HEK293 (cell line): ENCODE measurements at regions not wholly inside any gene's neighbourhood (a gene's known extent, or its start where the extent isn't known, plus 50 kb on each side); places are given as distances from the start of the nearest gene placed in this dataset.

ENCODE experiments used
- CTCF ChIA-PET: fragments of 350-600 bp; formaldehyde crosslinking; extraction: SDS; loops from one replicate; lab custom pipeline; 2021; ENCODE audit warnings: antibody characterized with exemption; lab: Yijun Ruan, JAX
- POLR2A ChIA-PET: fragments of 300-600 bp; formaldehyde crosslinking; extraction: SDS; loops from one replicate; lab custom pipeline; 2020; ENCODE audit warnings: antibody characterized with exemption, inconsistent platforms; lab: Yijun Ruan, JAX
- H3K27ac ChIP-seq: fragments of 200-500 bp; sonication (Bioruptor generic); 2 replicates; pipeline ENCODE4 v1.5.1; 2014; ENCODE audit warnings: low read depth, low read length, control low read depth, inconsistent platforms; ENCODE audit errors: extremely low read depth
- H3K36me3 ChIP-seq, 2 experiments: fragments of 200-500 bp in 1 of 2; sonication (Bioruptor generic) in 1 of 2; 1 replicate in 1 of 2; 2 replicates in 1 of 2; pipeline ENCODE4 v1.5.1; 2014 to 2017; ENCODE audit warnings: inconsistent platforms in 2 of 2, low read length in 2 of 2; ENCODE audit not compliant: control insufficient read depth in 2 of 2, insufficient read depth in 1 of 2
- H3K4me1 ChIP-seq: fragments of 200-500 bp; sonication (Bioruptor generic); 2 replicates; pipeline ENCODE4 v1.5.1; 2014; ENCODE audit warnings: mild to moderate bottlenecking, low read length, inconsistent platforms; ENCODE audit not compliant: control insufficient read depth, insufficient read depth
- H3K4me3 ChIP-seq: 2 replicates; pipeline ENCODE4 v1.5.1; 2011; ENCODE audit warnings: low read depth, mild to moderate bottlenecking, control low read depth, low read length, moderate library complexity
- H3K9me3 ChIP-seq: fragments of 200-500 bp; sonication (Bioruptor generic); 2 replicates; pipeline ENCODE4 v1.5.1; 2014; ENCODE audit warnings: low read depth, low read length, inconsistent platforms; ENCODE audit not compliant: control insufficient read depth, insufficient read depth
- AEBP2 ChIP-seq: fragments of 450-650 bp; formaldehyde crosslinking; IDR thresholded peaks from 2 replicates; pipeline ENCODE4 v1.5.1; 2016; ENCODE audit warnings: missing biosample characterization, missing genetic modification characterization, borderline replicate concordance
- OSR2 ChIP-seq: fragments of 450-650 bp; formaldehyde crosslinking; IDR thresholded peaks from 2 replicates; pipeline ENCODE4 v1.5.1; 2016; ENCODE audit warnings: missing biosample characterization, missing genetic modification characterization
- PBX3 ChIP-seq: sonication (generic); formaldehyde crosslinking; IDR thresholded peaks from 2 replicates; pipeline ENCODE4 v1.8.1; 2022; ENCODE audit warnings: mild to moderate bottlenecking, moderate library complexity, missing genetic modification reagents
- TCF7L2 ChIP-seq: IDR thresholded peaks from 2 replicates; pipeline ENCODE4 v1.6.1; 2011; ENCODE audit warnings: low read depth, mild to moderate bottlenecking, inconsistent platforms, low read length, moderate library complexity, borderline replicate concordance
- ZNF16 ChIP-seq: fragments of 450-650 bp; formaldehyde crosslinking; IDR thresholded peaks from 2 replicates; pipeline ENCODE4 v1.5.1; 2016; ENCODE audit warnings: low read depth, missing biosample characterization, missing genetic modification characterization
- ZNF174 ChIP-seq: fragments of 450-650 bp; formaldehyde crosslinking; IDR thresholded peaks from 2 replicates; pipeline ENCODE4 v1.5.0; 2017; ENCODE audit warnings: missing biosample characterization, mild to moderate bottlenecking, missing genetic modification characterization
- ZNF274 ChIP-seq, 2 experiments: fragments of 200-500 bp in 1 of 2; fragments of 450-650 bp in 1 of 2; sonication (Bioruptor generic) in 1 of 2; formaldehyde crosslinking in 1 of 2; IDR thresholded peaks; 2 replicates each; pipeline versions ENCODE4 v1.5.1 to v1.6.1; 2014 to 2016; ENCODE audit warnings: borderline replicate concordance in 1 of 2, inconsistent platforms in 1 of 2, low read length in 1 of 2, missing biosample characterization in 1 of 2, missing genetic modification characterization in 1 of 2
- ZNF280C ChIP-seq: fragments of 450-650 bp; formaldehyde crosslinking; IDR thresholded peaks from 2 replicates; pipeline ENCODE4 v1.5.1; 2016; ENCODE audit warnings: missing biosample characterization, missing genetic modification characterization
- ZNF341 ChIP-seq: fragments of 450-650 bp; formaldehyde crosslinking; IDR thresholded peaks from 2 replicates; pipeline ENCODE4; 2016; ENCODE audit warnings: low read depth, missing biosample characterization, missing genetic modification characterization
- ZNF423 ChIP-seq: fragments of 450-650 bp; formaldehyde crosslinking; IDR thresholded peaks from 2 replicates; pipeline ENCODE4 v1.5.1; 2016; ENCODE audit warnings: missing biosample characterization, missing genetic modification characterization
- ZNF48 ChIP-seq: fragments of 450-650 bp; formaldehyde crosslinking; IDR thresholded peaks from 2 replicates; pipeline ENCODE4 v1.5.1; 2016; ENCODE audit warnings: missing biosample characterization, missing genetic modification characterization
- ZNF629 ChIP-seq: fragments of 450-650 bp; formaldehyde crosslinking; IDR thresholded peaks from 2 replicates; pipeline ENCODE4 v1.5.1; 2017; ENCODE audit warnings: missing biosample characterization, missing genetic modification characterization
- ZNF704 ChIP-seq: fragments of 450-650 bp; formaldehyde crosslinking; IDR thresholded peaks from 2 replicates; pipeline ENCODE4 v1.5.1; 2016; ENCODE audit warnings: missing biosample characterization, missing genetic modification characterization
- ZNF747 ChIP-seq: fragments of 450-650 bp; formaldehyde crosslinking; IDR thresholded peaks from 2 replicates; pipeline ENCODE4 v1.5.1; 2016; ENCODE audit warnings: missing biosample characterization, missing genetic modification characterization
- ZNF830 ChIP-seq: fragments of 450-650 bp; IDR thresholded peaks from 2 replicates; pipeline ENCODE4 v1.5.0; 2018; ENCODE audit warnings: missing biosample characterization, missing genetic modification characterization, low read depth, mild to moderate bottlenecking, moderate library complexity
- ZNF843 ChIP-seq: fragments of 450-650 bp; formaldehyde crosslinking; IDR thresholded peaks from 2 replicates; pipeline ENCODE4 v1.5.1; 2016; ENCODE audit warnings: missing biosample characterization, missing genetic modification characterization
- TF ChIP-seq, protein P1 (sequence below): fragments of 450-650 bp; formaldehyde crosslinking; IDR thresholded peaks from 2 replicates; pipeline ENCODE4 v1.5.0; 2017; ENCODE audit warnings: missing biosample characterization, missing genetic modification characterization, borderline replicate concordance

DNA sequence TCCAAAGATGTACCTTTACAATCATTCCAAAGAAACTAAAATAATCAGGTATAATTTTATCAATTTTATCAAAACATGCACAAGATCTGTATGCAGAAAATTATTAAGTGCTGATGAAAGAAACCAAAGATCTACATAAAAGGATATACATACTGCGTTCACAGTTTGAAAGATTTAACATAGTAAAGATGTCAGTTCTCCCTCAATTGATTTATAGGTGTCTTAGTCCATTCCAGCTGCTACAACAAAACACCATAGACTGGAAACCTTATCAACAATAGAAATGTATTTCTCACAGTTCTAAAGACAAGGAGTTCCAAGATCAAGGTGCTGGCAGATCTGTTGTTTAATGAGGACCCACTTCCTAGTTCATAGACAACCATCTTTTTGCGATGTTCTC, 189.0 kb upstream of the CCDC54 start:
- no peaks in the 10 kb centered on the region for H3K36me3 ChIP-seq
- ChIA-PET POLR2A (no interaction called here), CTCF (interaction anchor here (1.0 kb wide), 1 partner anchor 9 kb away, joined by 3 read pairs; no protein-coding TSS in a partner anchor)
- TF ChIP-seq ZNF830 (no peak), ZNF843 (no peak), OSR2 (tag by site-specific recombination) (no peak)
- H3K9me3 ChIP-seq = no peaks in the 10 kb centered on the region
- H3K27ac ChIP-seq = no peak overlapping the region
- no peaks in the 10 kb centered on the region for H3K4me1 ChIP-seq
- no peak overlapping the region for H3K4me3 ChIP-seq

- no peaks in the 10 kb centered on the region for H3K4me1 ChIP-seq
- no peak overlapping the region for H3K27ac ChIP-seq
- H3K4me3 ChIP-seq = no peak overlapping the region
- H3K36me3 ChIP-seq = no peaks in the 10 kb centered on the region
- no peaks in the 10 kb centered on the region for H3K9me3 ChIP-seq
- ChIA-PET POLR2A (no interaction called here), CTCF (interaction anchor here (0.7 to 1.0 kb wide), 2 partner anchors 8 to 241 kb away, joined by 3 to 5 read pairs; no protein-coding TSS in a partner anchor)
- no peak for TF ChIP-seq ZNF423 (tag by site-specific recombination)
Observed at GRCh38 chr3:107189158-107189791, 188.0 kb upstream of the CCDC54 start.

GRCh38 chr3:107193116-107193515, 184.1 kb upstream of the CCDC54 start:
- H3K27ac ChIP-seq = no peak overlapping the region
- TF ChIP-seq, protein P1, sequence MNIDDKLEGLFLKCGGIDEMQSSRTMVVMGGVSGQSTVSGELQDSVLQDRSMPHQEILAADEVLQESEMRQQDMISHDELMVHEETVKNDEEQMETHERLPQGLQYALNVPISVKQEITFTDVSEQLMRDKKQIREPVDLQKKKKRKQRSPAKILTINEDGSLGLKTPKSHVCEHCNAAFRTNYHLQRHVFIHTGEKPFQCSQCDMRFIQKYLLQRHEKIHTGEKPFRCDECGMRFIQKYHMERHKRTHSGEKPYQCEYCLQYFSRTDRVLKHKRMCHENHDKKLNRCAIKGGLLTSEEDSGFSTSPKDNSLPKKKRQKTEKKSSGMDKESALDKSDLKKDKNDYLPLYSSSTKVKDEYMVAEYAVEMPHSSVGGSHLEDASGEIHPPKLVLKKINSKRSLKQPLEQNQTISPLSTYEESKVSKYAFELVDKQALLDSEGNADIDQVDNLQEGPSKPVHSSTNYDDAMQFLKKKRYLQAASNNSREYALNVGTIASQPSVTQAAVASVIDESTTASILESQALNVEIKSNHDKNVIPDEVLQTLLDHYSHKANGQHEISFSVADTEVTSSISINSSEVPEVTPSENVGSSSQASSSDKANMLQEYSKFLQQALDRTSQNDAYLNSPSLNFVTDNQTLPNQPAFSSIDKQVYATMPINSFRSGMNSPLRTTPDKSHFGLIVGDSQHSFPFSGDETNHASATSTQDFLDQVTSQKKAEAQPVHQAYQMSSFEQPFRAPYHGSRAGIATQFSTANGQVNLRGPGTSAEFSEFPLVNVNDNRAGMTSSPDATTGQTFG (tag by site-specific recombination) = no peak
- TF ChIP-seq TCF7L2 = peak; percentile 53; the same call in 1 of the 2 replicates
- no peaks in the 10 kb centered on the region for H3K9me3 ChIP-seq
- no peaks in the 10 kb centered on the region for H3K4me1 ChIP-seq
- POLR2A ChIA-PET = no interaction called here
- H3K4me3 ChIP-seq = no peak overlapping the region
- H3K36me3 ChIP-seq = no peaks in the 10 kb centered on the region
- CTCF ChIA-PET = interaction anchor here (0.5 to 0.6 kb wide), 2 partner anchors 13 to 237 kb away, joined by 3 to 4 read pairs; no protein-coding TSS in a partner anchor

DNA sequence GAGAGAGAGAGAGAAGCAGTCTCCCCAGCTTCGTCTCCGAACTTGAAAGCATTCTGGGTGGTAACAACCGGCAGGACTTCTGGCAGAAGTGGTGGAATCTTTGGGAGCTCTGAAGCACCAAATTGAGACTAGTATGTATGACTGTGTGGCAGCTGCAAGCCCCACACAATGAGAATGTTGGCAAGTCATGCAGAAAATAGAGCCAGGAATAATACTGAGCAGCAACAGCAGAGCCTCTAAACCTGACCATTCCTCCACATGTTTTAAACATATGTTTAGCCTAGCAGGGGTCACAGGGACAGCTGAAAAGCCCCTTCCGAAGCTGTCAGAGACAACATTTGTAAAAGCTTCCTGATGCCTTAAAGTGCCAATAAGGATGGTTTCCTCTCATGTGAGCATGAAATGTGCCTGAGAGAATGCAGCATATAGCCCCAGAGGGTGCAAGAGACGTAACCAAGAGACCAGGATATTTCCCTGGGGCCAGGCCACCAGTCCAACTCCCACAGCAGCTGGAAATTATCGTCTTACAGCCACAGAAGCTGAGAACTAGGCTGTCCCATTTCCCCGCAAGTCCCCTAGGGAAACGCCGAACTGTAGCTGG, 178.6 kb upstream of the CCDC54 start:
- POLR2A ChIA-PET = interaction anchor here (0.6 kb wide), 2 partner anchors 462 to 1988 kb away, joined by 3 to 6 read pairs; no protein-coding TSS in a partner anchor
- no peak overlapping the region for H3K27ac ChIP-seq
- TF ChIP-seq ZNF629 = no peak
- no peak for TF ChIP-seq ZNF48 (tag by site-specific recombination)
- no peak for TF ChIP-seq ZNF341
- TF ChIP-seq ZNF274 (IDR thresholded peaks at IDR 0.05; ENCODE audit: low read length) = no peak
- no peak for TF ChIP-seq ZNF274 (tag by site-specific recombination; IDR thresholded peaks at IDR 0.05; ENCODE audit: borderline replicate concordance)
- no peak for TF ChIP-seq ZNF747 (tag by site-specific recombination)
- no peak for TF ChIP-seq ZNF704 (tag by site-specific recombination)
- TF ChIP-seq ZNF16 (tag by site-specific recombination) = no peak
- no peak for TF ChIP-seq ZNF174 (tag by site-specific recombination)
- no peak for TF ChIP-seq ZNF280C (tag by site-specific recombination)
- TF ChIP-seq PBX3 = no peak
- no peak for TF ChIP-seq AEBP2 (tag by site-specific recombination)
- TF ChIP-seq, all 188 proteins: peak for 0
- Histone ChIP-seq H3K4me1 (no peaks in the 10 kb centered on the region), H3K4me3 (no peak overlapping the region), H3K9me3 (no peaks in the 10 kb centered on the region), H3K36me3 (no peaks in the 10 kb centered on the region)
- CTCF ChIA-PET = no interaction called here
